Common myeloid progenitor, CD34-positive (primary cell): ENCODE measurements at regions not wholly inside any gene's neighbourhood (a gene's known extent, or its start where the extent isn't known, plus 50 kb on each side); places are given as distances from the start of the nearest gene placed in this dataset.

Source experiments
- CTCF ChIA-PET: fragments of 350-600 bp; sonication (Branson Sonifier 250); formaldehyde crosslinking; loops from one replicate; lab custom pipeline; 2021; ENCODE audit warnings: antibody characterized with exemption; lab: Charles Lee
- POLR2A ChIA-PET: fragments of 350-600 bp; sonication (Branson Sonifier 250); formaldehyde crosslinking; loops from one replicate; lab custom pipeline; 2021; ENCODE audit warnings: antibody characterized with exemption; lab: Charles Lee
- DNase-seq, 3 donors: peaks; one replicate each; pipeline versions ENCODE4 v3.0.0 to v3.0.0-alpha.2; 2013
- H3K27ac ChIP-seq, 2 experiments: 1 replicate in 1 of 2; 2 replicates in 1 of 2; pipeline ENCODE4 v1.7.0; 2013; ENCODE audit warnings: inconsistent platforms in 2 of 2, low read length in 2 of 2, mild to moderate bottlenecking in 2 of 2, low read depth in 1 of 2, moderate library complexity in 1 of 2; ENCODE audit not compliant: severe bottlenecking in 2 of 2, insufficient read depth in 1 of 2, poor library complexity in 1 of 2
- H3K27me3 ChIP-seq, 5 experiments: replicated peaks in 2 of 5; 1 replicate in 3 of 5; 2 replicates in 2 of 5; pipeline versions ENCODE4 v1.6.1 to v1.7.0; 2013; ENCODE audit warnings: low read length in 4 of 5, mild to moderate bottlenecking in 2 of 5, moderate library complexity in 2 of 5, inconsistent platforms in 1 of 5; ENCODE audit not compliant: insufficient read depth in 5 of 5, control insufficient read depth in 4 of 5
- H3K36me3 ChIP-seq, 4 experiments: 1 replicate in 2 of 4; 2 replicates in 2 of 4; pipeline versions ENCODE4 v1.6.1 to v1.7.0; 2013; ENCODE audit warnings: low read length in 3 of 4, control low read depth in 1 of 4, mild to moderate bottlenecking in 1 of 4; ENCODE audit not compliant: control insufficient read depth in 4 of 4, insufficient read depth in 4 of 4
- H3K4me1 ChIP-seq, 4 experiments: 1 replicate in 3 of 4; 2 replicates in 1 of 4; pipeline versions ENCODE4 v1.6.1 to v1.7.1; 2013; ENCODE audit warnings: low read length in 3 of 4, mild to moderate bottlenecking in 3 of 4, control low read depth in 1 of 4, inconsistent platforms in 1 of 4, moderate library complexity in 1 of 4; ENCODE audit not compliant: control insufficient read depth in 4 of 4, insufficient read depth in 4 of 4; ENCODE audit errors: control extremely low read depth in 1 of 4
- H3K4me3 ChIP-seq, 7 experiments: 1 replicate in 4 of 7; 2 replicates in 3 of 7; pipeline versions ENCODE4 v1.5.1 to v1.7.0; 2013; ENCODE audit warnings: mild to moderate bottlenecking in 7 of 7, low read length in 6 of 7, moderate library complexity in 6 of 7, inconsistent platforms in 2 of 7, low read depth in 2 of 7, control low read depth in 1 of 7; ENCODE audit not compliant: insufficient read depth in 4 of 7, control insufficient read depth in 1 of 7; ENCODE audit errors: extremely low read depth in 1 of 7
- H3K9me3 ChIP-seq, 5 experiments: 1 replicate in 4 of 5; 2 replicates in 1 of 5; pipeline versions ENCODE4 v1.6.1 to v1.7.1; 2013; ENCODE audit warnings: low read length in 4 of 5, mild to moderate bottlenecking in 2 of 5, inconsistent platforms in 1 of 5, low read depth in 1 of 5, moderate library complexity in 1 of 5; ENCODE audit not compliant: control insufficient read depth in 4 of 5, insufficient read depth in 2 of 5; ENCODE audit errors: control extremely low read depth in 1 of 5
- WGBS: methylation state at CpG from one replicate; pipeline ENCODE4 v1.1.5; 2013; ENCODE audit not compliant: insufficient coverage; 5-methylcytosine and 5-hydroxymethylcytosine counted together

- H3K27ac ChIP-seq: no peak overlapping the region
- peaks cover 0 to 3% (median 0%) of the 10 kb centered on the region in 5 experiments for H3K27me3 ChIP-seq
- 94% methylated on average over 2 of the region's 2 CpGs for WGBS
- H3K4me3 ChIP-seq: no peak overlapping the region
- no peaks in the 10 kb centered on the region for H3K4me1 ChIP-seq
- no peaks in the 10 kb centered on the region for H3K36me3 ChIP-seq
- peaks cover 0 to 4% (median 0%) of the 10 kb centered on the region in 5 experiments for H3K9me3 ChIP-seq
- ChIA-PET CTCF (interaction anchor here (0.6 kb wide), 1 partner anchor 690 kb away, joined by 3 read pairs; no protein-coding TSS in a partner anchor), POLR2A (no interaction called here)
- DNase-seq: no peak
These were observed 875.1 kb downstream of the EPHA4 start for GRCh38 chr2:220697011-220697410.

GRCh38 chr2:220701115-220701514, 871.0 kb downstream of the EPHA4 start:
- H3K36me3 ChIP-seq: no peaks in the 10 kb centered on the region
- CTCF ChIA-PET: interaction anchor here (0.6 kb wide), 1 partner anchor 954 kb away, joined by 3 read pairs; no protein-coding TSS in a partner anchor
- WGBS: no CpG with 5 or more reads among the region's 2 CpGs

GRCh38 chr2:220703279-220703678, 868.8 kb downstream of the EPHA4 start:
- H3K27ac ChIP-seq: no peak overlapping the region
- H3K4me1 ChIP-seq: no peaks in the 10 kb centered on the region
- ChIA-PET CTCF (no interaction called here), POLR2A (no interaction called here)
- H3K27me3 ChIP-seq: no peaks in the 10 kb centered on the region
- H3K4me3 ChIP-seq: no peak overlapping the region
- WGBS: 93% methylated on average over 5 of the region's 5 CpGs
- H3K9me3 ChIP-seq: peaks cover 0 to 4% (median 0%) of the 10 kb centered on the region in 5 experiments
- no peak for DNase-seq
- no peaks in the 10 kb centered on the region for H3K36me3 ChIP-seq

More at GRCh38 chr2:220701115-220701514, 871.0 kb downstream of the EPHA4 start:
- POLR2A ChIA-PET: no interaction called here
- no peaks in the 10 kb centered on the region for H3K27me3 ChIP-seq
- H3K9me3 ChIP-seq: peaks cover 0 to 4% (median 0%) of the 10 kb centered on the region in 5 experiments
- DNase-seq: no peak
- no peak overlapping the region for H3K4me3 ChIP-seq
- no peak overlapping the region for H3K27ac ChIP-seq
- H3K4me1 ChIP-seq: no peaks in the 10 kb centered on the region

GRCh38 chr2:220704081-220704480, 868.0 kb downstream of the EPHA4 start:
- H3K9me3 ChIP-seq: peaks cover 0 to 4% (median 0%) of the 10 kb centered on the region in 5 experiments
- DNase-seq: no peak
- no peaks in the 10 kb centered on the region for H3K4me1 ChIP-seq
- H3K27me3 ChIP-seq: no peaks in the 10 kb centered on the region
- no peaks in the 10 kb centered on the region for H3K36me3 ChIP-seq
- H3K27ac ChIP-seq: no peak overlapping the region
- H3K4me3 ChIP-seq: no peak overlapping the region
- 94% methylated on average over 2 of the region's 4 CpGs for WGBS
- CTCF ChIA-PET: no interaction called here
- POLR2A ChIA-PET: no interaction called here

GRCh38 chr2:220704810-220705209, 867.3 kb downstream of the EPHA4 start:
- Histone ChIP-seq H3K27me3 (no peaks in the 10 kb centered on the region), H3K4me1 (no peaks in the 10 kb centered on the region), H3K27ac (no peak overlapping the region), H3K9me3 (peaks cover 0 to 4% (median 0%) of the 10 kb centered on the region in 5 experiments), H3K4me3 (no peak overlapping the region), H3K36me3 (no peaks in the 10 kb centered on the region)
- WGBS: 100% methylated on average over 3 of the region's 5 CpGs
- ChIA-PET CTCF (interaction anchor here (0.6 kb wide), 1 partner anchor 15 kb away, joined by 3 read pairs; no protein-coding TSS in a partner anchor), POLR2A (no interaction called here)
- DNase-seq: no peak

GRCh38 chr2:220705678-220706077, 866.4 kb downstream of the EPHA4 start:
- DNase-seq: no peak
- no CpG with 5 or more reads among the region's 4 CpGs for WGBS
- CTCF ChIA-PET: interaction anchor here (0.6 kb wide), 1 partner anchor 14 kb away, joined by 3 read pairs; no protein-coding TSS in a partner anchor
- peaks cover 0 to 4% (median 0%) of the 10 kb centered on the region in 5 experiments for H3K9me3 ChIP-seq
- H3K4me3 ChIP-seq: no peak overlapping the region
- no peaks in the 10 kb centered on the region for H3K27me3 ChIP-seq
- no peak overlapping the region for H3K27ac ChIP-seq
- H3K4me1 ChIP-seq: no peaks in the 10 kb centered on the region
- POLR2A ChIA-PET: no interaction called here
- H3K36me3 ChIP-seq: no peaks in the 10 kb centered on the region

- Histone ChIP-seq H3K36me3 (no peaks in the 10 kb centered on the region), H3K9me3 (no peaks in the 10 kb centered on the region), H3K27me3 (no peaks in the 10 kb centered on the region), H3K4me1 (no peaks in the 10 kb centered on the region), H3K4me3 (no peak overlapping the region), H3K27ac (no peak overlapping the region)
- POLR2A ChIA-PET: no interaction called here
- DNase-seq: no peak
- CTCF ChIA-PET: no interaction called here
- WGBS: 46% methylated on average over 3 of the region's 3 CpGs
These were observed 864.8 kb downstream of the EPHA4 start for GRCh38 chr2:220707261-220707660.
